H1 (cell line): ENCODE measurements at regions not wholly inside any gene's neighbourhood (a gene's known extent, or its start where the extent isn't known, plus 50 kb on each side); places are given as distances from the start of the nearest gene placed in this dataset.

Experiments
- CTCF ChIA-PET: fragments of 300-600 bp; sonication (Branson Sonifier 250); formaldehyde crosslinking; loops from one replicate; lab custom pipeline; 2021; ENCODE audit not compliant: partially characterized antibody; lab: Charles Lee
- POLR2A ChIA-PET: fragments of 300-600 bp; sonication (Branson Sonifier 250); formaldehyde crosslinking; loops from one replicate; lab custom pipeline; 2021; ENCODE audit warnings: inconsistent platforms; ENCODE audit not compliant: partially characterized antibody; lab: Charles Lee
- DNase-seq, 2 experiments: peaks; one replicate each; pipeline versions ENCODE4 v3.0.0 to v3.0.0-alpha.2; 2010 to 2022; ENCODE audit warnings: low spot score in 2 of 2, low read depth in 1 of 2, mixed read lengths in 1 of 2
- FAIRE-seq: peaks from 2 replicates; lab custom pipeline; 2011; peaks lifted over from hg19 to GRCh38; lab: Jason Lieb, UNC
- H2AFZ ChIP-seq: 2 replicates; pipeline ENCODE4 v1.8.1; 2012; ENCODE audit warnings: low read length, inconsistent platforms
- H2AK5ac ChIP-seq: 2 replicates; pipeline ENCODE4 v1.6.1; 2013; ENCODE audit warnings: low read depth, low read length
- H2BK120ac ChIP-seq: replicated peaks from 2 replicates; pipeline ENCODE3; 2013; ENCODE audit warnings: low read depth, low read length, inconsistent platforms
- H2BK12ac ChIP-seq: 2 replicates; pipeline ENCODE4 v1.6.1; 2013; ENCODE audit warnings: low read depth, low read length
- H2BK15ac ChIP-seq: 2 replicates; pipeline ENCODE4 v1.6.1; 2013; ENCODE audit warnings: low read length
- H2BK20ac ChIP-seq: 2 replicates; pipeline ENCODE4 v1.6.1; 2013; ENCODE audit warnings: low read length
- H2BK5ac ChIP-seq: 2 replicates; pipeline ENCODE4 v1.6.1; 2013; ENCODE audit warnings: low read depth, low read length
- H3K14ac ChIP-seq: 2 replicates; pipeline ENCODE4 v1.6.1; 2013; ENCODE audit warnings: inconsistent platforms; ENCODE audit not compliant: insufficient read length
- H3K18ac ChIP-seq: 2 replicates; pipeline ENCODE4 v1.6.1; 2013; ENCODE audit warnings: low read length; ENCODE audit errors: extremely low read depth
- H3K23ac ChIP-seq: 2 replicates; pipeline ENCODE4 v1.6.1; 2013; ENCODE audit warnings: inconsistent platforms; ENCODE audit not compliant: insufficient read length
- H3K23me2 ChIP-seq: 2 replicates; pipeline ENCODE4 v1.6.1; 2013; ENCODE audit warnings: low read depth, low read length
- H3K27ac ChIP-seq: 2 replicates; pipeline ENCODE4 v1.6.1; 2011; ENCODE audit warnings: low read depth, low read length, inconsistent platforms
- H3K27me3 ChIP-seq, 4 experiments: replicated peaks in 1 of 4; 1 replicate in 1 of 4; 2 replicates in 3 of 4; pipeline versions ENCODE4 v1.6.1 to v1.8.1; 2011 to 2013; ENCODE audit warnings: low read length in 3 of 4, mild to moderate bottlenecking in 3 of 4, inconsistent platforms in 2 of 4, mixed read lengths in 2 of 4, moderate library complexity in 1 of 4; ENCODE audit not compliant: control insufficient read depth in 3 of 4, insufficient read depth in 3 of 4; ENCODE audit errors: extremely low read depth in 1 of 4
- H3K36me3 ChIP-seq, 4 experiments: 2 replicates each; pipeline versions ENCODE4 v1.6.1 to v1.8.1; 2011 to 2013; ENCODE audit warnings: mild to moderate bottlenecking in 4 of 4, low read length in 3 of 4, moderate library complexity in 2 of 4, control low read depth in 1 of 4, inconsistent platforms in 1 of 4; ENCODE audit not compliant: insufficient read depth in 4 of 4, control insufficient read depth in 2 of 4
- H3K4ac ChIP-seq: replicated peaks from 2 replicates; pipeline ENCODE3; 2013; ENCODE audit warnings: low read length, low read depth, mixed read lengths, inconsistent platforms; ENCODE audit not compliant: insufficient read length
- H3K4me1 ChIP-seq, 4 experiments: replicated peaks in 1 of 4; 1 replicate in 1 of 4; 2 replicates in 3 of 4; pipeline versions ENCODE4 v1.6.1 to v1.8.1; 2011 to 2013; ENCODE audit warnings: low read length in 3 of 4, inconsistent platforms in 2 of 4, mixed read lengths in 1 of 4; ENCODE audit not compliant: insufficient read depth in 4 of 4, control insufficient read depth in 3 of 4
- H3K4me2 ChIP-seq, 2 experiments: 2 replicates each; pipeline versions ENCODE4 v1.6.1 to v1.8.1; 2011 to 2013; ENCODE audit warnings: low read depth in 2 of 2, low read length in 2 of 2, control low read depth in 1 of 2, inconsistent platforms in 1 of 2, mild to moderate bottlenecking in 1 of 2; ENCODE audit not compliant: insufficient read depth in 1 of 2
- H3K4me3 ChIP-seq, 4 experiments: fragments of 200-600, 300-600 bp in 1 of 4; sonication (generic), shearing (Covaris generic), sonication (Bioruptor Twin) in 1 of 4; 2 replicates each; pipeline versions ENCODE4 v1.5.1 to v1.8.1; 2011 to 2016; ENCODE audit warnings: low read length in 4 of 4, low read depth in 3 of 4, control low read depth in 2 of 4, inconsistent platforms in 2 of 4, mild to moderate bottlenecking in 2 of 4, mixed read lengths in 1 of 4, moderate library complexity in 1 of 4; ENCODE audit not compliant: insufficient read depth in 2 of 4; ENCODE audit errors: extremely low read depth in 1 of 4
- H3K56ac ChIP-seq: replicated peaks from 2 replicates; pipeline ENCODE3; 2013; ENCODE audit warnings: low read depth, mild to moderate bottlenecking, mixed read lengths, low read length, inconsistent platforms; ENCODE audit not compliant: insufficient read length
- H3K79me1 ChIP-seq: 2 replicates; pipeline ENCODE4 v1.6.1; 2013; ENCODE audit warnings: low read depth, low read length, control low read depth
- H3K79me2 ChIP-seq, 2 experiments: 2 replicates each; pipeline versions ENCODE4 v1.6.1 to v1.8.1; 2012 to 2013; ENCODE audit warnings: low read length in 2 of 2, mild to moderate bottlenecking in 2 of 2, inconsistent platforms in 1 of 2; ENCODE audit not compliant: insufficient read depth in 2 of 2, control insufficient read depth in 1 of 2
- H3K9ac ChIP-seq, 4 experiments: replicated peaks in 1 of 4; 1 replicate in 1 of 4; 2 replicates in 3 of 4; pipeline versions ENCODE4 v1.6.1 to v1.8.1; 2011 to 2013; ENCODE audit warnings: low read depth in 3 of 4, low read length in 3 of 4, control low read depth in 2 of 4, mild to moderate bottlenecking in 2 of 4, moderate library complexity in 2 of 4, inconsistent platforms in 1 of 4; ENCODE audit errors: extremely low read depth in 1 of 4
- H3K9me3 ChIP-seq, 2 experiments: 2 replicates each; pipeline versions ENCODE4 v1.6.1 to v1.8.1; 2012 to 2013; ENCODE audit warnings: mild to moderate bottlenecking in 2 of 2, moderate library complexity in 2 of 2, control low read depth in 1 of 2, inconsistent platforms in 1 of 2, low read depth in 1 of 2, low read length in 1 of 2, mixed read lengths in 1 of 2; ENCODE audit not compliant: insufficient read depth in 2 of 2
- H4K20me1 ChIP-seq, 2 experiments: replicated peaks in 1 of 2; 2 replicates each; pipeline versions ENCODE3 to v1.8.1; 2011 to 2013; ENCODE audit warnings: inconsistent platforms in 2 of 2, low read length in 2 of 2, mild to moderate bottlenecking in 1 of 2; ENCODE audit not compliant: insufficient read depth in 2 of 2, control insufficient read depth in 1 of 2
- H4K5ac ChIP-seq: 2 replicates; pipeline ENCODE4 v1.6.1; 2013; ENCODE audit warnings: low read length, low read depth, mixed read lengths, inconsistent platforms; ENCODE audit not compliant: insufficient read length
- H4K8ac ChIP-seq: 2 replicates; pipeline ENCODE4 v1.8.0; 2013; ENCODE audit warnings: mild to moderate bottlenecking, moderate library complexity, low read length, inconsistent platforms; ENCODE audit not compliant: insufficient read depth; ENCODE audit errors: extremely low read depth
- H4K91ac ChIP-seq: replicated peaks from 2 replicates; pipeline ENCODE3; 2013; ENCODE audit warnings: low read length, mixed read lengths, inconsistent platforms; ENCODE audit not compliant: insufficient read length
- CEBPB ChIP-seq: IDR thresholded peaks from 2 replicates; pipeline ENCODE4 v1.6.1; 2012; ENCODE audit warnings: low read depth, low read length
- CREB1 ChIP-seq: IDR thresholded peaks from 2 replicates; pipeline ENCODE4 v1.6.1; 2012; ENCODE audit warnings: inconsistent platforms
- GABPA ChIP-seq: IDR thresholded peaks from 2 replicates; pipeline ENCODE4 v1.6.1; 2011; ENCODE audit warnings: mild to moderate bottlenecking, low read length, moderate library complexity, borderline replicate concordance; ENCODE audit not compliant: insufficient read depth
- JUND ChIP-seq: IDR thresholded peaks from 2 replicates; pipeline ENCODE4 v1.6.1; 2011; ENCODE audit warnings: mild to moderate bottlenecking, improper control_type of control experiment, low read length
- SAP30 ChIP-seq: fragments of 300-600 bp; sonication (generic); IDR thresholded peaks from 2 replicates; pipeline ENCODE4 v1.7.1; 2012; ENCODE audit warnings: low read length, moderate library complexity, mild to moderate bottlenecking, inconsistent platforms; ENCODE audit not compliant: insufficient read depth, insufficient replicate concordance
- SP1 ChIP-seq: IDR thresholded peaks from 2 replicates; pipeline ENCODE4 v1.6.1; 2011; ENCODE audit warnings: low read depth, low read length
- WGBS, 2 experiments: shearing (Covaris generic) in 1 of 2; methylation state at CpG; one replicate each; pipeline versions ENCODE4 v1.1.6 to v1.1.7; 2013 to 2015; ENCODE audit warnings: low lambda C conversion rate in 2 of 2, mixed read lengths in 2 of 2, inconsistent platforms in 1 of 2, low coverage in 1 of 2, missing lambda C conversion rate in 1 of 2; ENCODE audit not compliant: insufficient replicate concordance in 2 of 2, insufficient coverage in 1 of 2, insufficient read length in 1 of 2; ENCODE audit errors: extremely low coverage in 1 of 2, missing lambda C conversion rate in 1 of 2; 5-methylcytosine and 5-hydroxymethylcytosine counted together

GRCh38 chr1:194026422-194026821 is 840.0 kb upstream of the B3GALT2 start:
- Histone ChIP-seq H3K4me2 (no peak overlapping the region), H4K8ac (no peak overlapping the region), H3K27me3 (no peaks in the 10 kb centered on the region), H3K9me3 (no peaks in the 10 kb centered on the region), H3K23ac (no peak overlapping the region), H3K27ac (no peak overlapping the region), H3K56ac (no peak overlapping the region), H2BK20ac (no peak overlapping the region), H2BK12ac (no peak overlapping the region), H3K36me3 (no peaks in the 10 kb centered on the region), H4K5ac (no peak overlapping the region), H3K23me2 (no peaks in the 10 kb centered on the region), H3K79me2 (no peaks in the 10 kb centered on the region), H3K18ac (no peak overlapping the region), H3K4me1 (no peaks in the 10 kb centered on the region), H2BK5ac (no peak overlapping the region), H3K4ac (no peak overlapping the region), H2BK120ac (no peak overlapping the region), H4K20me1 (no peaks in the 10 kb centered on the region), H4K91ac (no peak overlapping the region)
- WGBS, 2 experiments, result 91% methylated on average over 3 of the region's 3 CpGs; no CpG with 5 or more reads in 1 of the 2 experiments
- POLR2A ChIA-PET, result no interaction called here
- no peak for DNase-seq
- TF ChIP-seq GABPA (no peak), JUND (no peak), CREB1 (no peak), SP1 (no peak), SAP30 (no peak), CEBPB (no peak)
- TF ChIP-seq, all 59 proteins: peak for 0
- no peak for FAIRE-seq
- no peak overlapping the region for H3K4me3 ChIP-seq
- H3K14ac ChIP-seq, result no peak overlapping the region
- no peak overlapping the region for H2BK15ac ChIP-seq
- H3K79me1 ChIP-seq, result no peaks in the 10 kb centered on the region
- no peak overlapping the region for H3K9ac ChIP-seq
- no peak overlapping the region for H2AFZ ChIP-seq
- no peak overlapping the region for H2AK5ac ChIP-seq
- CTCF ChIA-PET, result interaction anchor here (0.6 kb wide), 1 partner anchor 13 kb away, joined by 6 read pairs; no protein-coding TSS in a partner anchor
